ENCODE measurements at regions not wholly inside any gene's neighbourhood (a gene's known extent, or its start where the extent isn't known, plus 50 kb on each side); places are given as distances from the start of the nearest gene placed in this dataset.

- DNase-seq = no peak
These were observed 90.2 kb upstream of the TAS2R1 start for GRCh38 chr5:9720361-9720760.

- DNase-seq = no peak
These were observed 86.7 kb upstream of the TAS2R1 start for GRCh38 chr5:9716838-9717281.

- no peak for DNase-seq
These were observed 85.8 kb upstream of the TAS2R1 start for GRCh38 chr5:9715891-9716335.

- no peak for DNase-seq
These were observed 83.9 kb upstream of the TAS2R1 start for GRCh38 chr5:9713959-9714586.

GRCh38 chr5:9713356-9713755 lies 83.2 kb upstream of the TAS2R1 start:
- no peak for DNase-seq

GRCh38 chr5:9712911-9713310 lies 82.8 kb upstream of the TAS2R1 start:
- DNase-seq = no peak

- DNase-seq = no peak
These were observed 82.4 kb upstream of the TAS2R1 start for GRCh38 chr5:9712506-9712905.

GRCh38 chr5:9710069-9710468 lies 79.9 kb upstream of the TAS2R1 start:
- no peak for DNase-seq

- DNase-seq = no peak
These were observed 77.7 kb upstream of the TAS2R1 start for GRCh38 chr5:9707732-9708462.

GRCh38 chr5:9699681-9700080 lies 69.5 kb upstream of the TAS2R1 start:
- DNase-seq = no peak

- no peak for DNase-seq
These were observed 68.7 kb upstream of the TAS2R1 start for GRCh38 chr5:9698841-9699240.

GRCh38 chr5:9698125-9698826 lies 68.1 kb upstream of the TAS2R1 start:
- no peak for DNase-seq

- no peak for DNase-seq
These were observed 62.4 kb upstream of the TAS2R1 start for GRCh38 chr5:9692576-9692975.

GRCh38 chr5:9691261-9691660 lies 61.1 kb upstream of the TAS2R1 start:
- DNase-seq = no peak

- no peak for DNase-seq
These were observed 60.6 kb upstream of the TAS2R1 start for GRCh38 chr5:9690751-9691150.

- no peak for DNase-seq
These were observed 56.1 kb upstream of the TAS2R1 start for GRCh38 chr5:9686216-9686615.

GRCh38 chr5:9681706-9682105 lies 51.6 kb upstream of the TAS2R1 start:
- DNase-seq = no peak

Data from inflammatory macrophage treated with lipopolysaccharide for 4 hours (primary cell).